Keratinocyte (primary cell): ENCODE measurements at regions not wholly inside any gene's neighbourhood (a gene's known extent, or its start where the extent isn't known, plus 50 kb on each side); places are given as distances from the start of the nearest gene placed in this dataset.

ENCODE experiments used
- DNase-seq: peaks from one replicate; pipeline ENCODE4 v3.0.0-alpha.2; 2011; ENCODE audit warnings: low read depth, missing footprints, low spot score
- FAIRE-seq: peaks from 2 replicates; lab custom pipeline; 2011; peaks lifted over from hg19 to GRCh38; lab: Jason Lieb, UNC
- H2AFZ ChIP-seq: 2 replicates; pipeline ENCODE4 v1.6.0; 2012; ENCODE audit warnings: low read length, control low read depth, inconsistent platforms; ENCODE audit not compliant: control insufficient read depth
- H3K27ac ChIP-seq: 2 replicates; pipeline ENCODE4 v1.5.1; 2011; ENCODE audit warnings: low read length; ENCODE audit not compliant: control insufficient read depth, insufficient read depth
- H3K27me3 ChIP-seq: 3 replicates; pipeline ENCODE4 v1.6.0; 2011; ENCODE audit warnings: low read length; ENCODE audit not compliant: control insufficient read depth, insufficient read depth; ENCODE audit errors: extremely low read depth
- H3K36me3 ChIP-seq, 2 experiments: 2 replicates in 1 of 2; 3 replicates in 1 of 2; pipeline ENCODE4 v1.5.1; 2011; ENCODE audit warnings: low read length in 2 of 2, mild to moderate bottlenecking in 1 of 2; ENCODE audit not compliant: control insufficient read depth in 2 of 2, insufficient read depth in 2 of 2; ENCODE audit errors: extremely low read depth in 1 of 2
- H3K4me1 ChIP-seq: 3 replicates; pipeline ENCODE4 v1.5.1; 2011; ENCODE audit warnings: low read length; ENCODE audit not compliant: control insufficient read depth, insufficient read depth; ENCODE audit errors: extremely low read depth
- H3K4me2 ChIP-seq: 3 replicates; pipeline ENCODE4 v1.6.0; 2011; ENCODE audit warnings: low read depth, low read length; ENCODE audit not compliant: control insufficient read depth, insufficient read depth; ENCODE audit errors: extremely low read depth
- H3K4me3 ChIP-seq, 3 experiments: fragments of 200-600 bp in 1 of 3; sonication (generic) in 1 of 3; 2 replicates in 2 of 3; 3 replicates in 1 of 3; pipeline ENCODE4 v1.5.1; 2011 to 2016; ENCODE audit warnings: low read length in 3 of 3, mild to moderate bottlenecking in 3 of 3, control low read depth in 2 of 3, inconsistent platforms in 1 of 3, low read depth in 1 of 3, mixed read lengths in 1 of 3, mixed run types in 1 of 3, moderate library complexity in 1 of 3; ENCODE audit not compliant: control insufficient read depth in 2 of 3, insufficient read depth in 2 of 3; ENCODE audit errors: extremely low read depth in 1 of 3
- H3K79me2 ChIP-seq: 2 replicates; pipeline ENCODE4 v1.6.0; 2012; ENCODE audit warnings: low read length; ENCODE audit not compliant: control insufficient read depth, insufficient read depth
- H3K9ac ChIP-seq: 3 replicates; pipeline ENCODE4 v1.6.0; 2011; ENCODE audit warnings: low read length; ENCODE audit not compliant: control insufficient read depth, insufficient read depth; ENCODE audit errors: extremely low read depth
- H3K9me1 ChIP-seq: 3 replicates; pipeline ENCODE4 v1.6.0; 2011; ENCODE audit warnings: low read length; ENCODE audit not compliant: control insufficient read depth, insufficient read depth; ENCODE audit errors: extremely low read depth
- H3K9me3 ChIP-seq: 2 replicates; pipeline ENCODE4 v1.5.1; 2012; ENCODE audit warnings: low read depth, low read length; ENCODE audit not compliant: control insufficient read depth
- H4K20me1 ChIP-seq: 3 replicates; pipeline ENCODE4 v1.6.0; 2011; ENCODE audit warnings: low read length; ENCODE audit not compliant: control insufficient read depth, insufficient read depth; ENCODE audit errors: extremely low read depth
- CTCF ChIP-seq, 3 experiments: IDR thresholded peaks in 1 of 3; conservative IDR thresholded peaks in 1 of 3; optimal IDR thresholded peaks in 1 of 3; 2 replicates in 2 of 3; 3 replicates in 1 of 3; pipeline versions ENCODE3 to v1.5.1; 2011; ENCODE audit warnings: low read length in 3 of 3, mild to moderate bottlenecking in 3 of 3, moderate library complexity in 2 of 3, control low read depth in 1 of 3, inconsistent platforms in 1 of 3; ENCODE audit not compliant: insufficient read depth in 2 of 3; ENCODE audit errors: extremely low read depth in 1 of 3
- EZH2 ChIP-seq: IDR thresholded peaks from one replicate; pipeline ENCODE4 v1.6.1; 2012; ENCODE audit warnings: inconsistent platforms, mild to moderate bottlenecking, low read length, moderate library complexity
- dilution Hi-C: fragments of 300-500 bp; cut with MboI; formaldehyde crosslinking; loops from one replicate; pipeline ENCODE4 v1.7.0; 2020; ENCODE audit warnings: low sequenced_read_pairs; ENCODE audit not compliant: extremely low pct_ligation_motif_present

GRCh38 chr6:6810727-6811126, 222.2 kb downstream of the LY86 start:
- H3K4me3 ChIP-seq, result peak overlapping the region in 2 of 3 experiments; percentile 10 to 50
- peak overlapping the region; percentile 83 for H3K27ac ChIP-seq
- TF ChIP-seq CTCF (optimal IDR thresholded peaks at IDR 0.05 in 1 of 3, IDR thresholded peaks at IDR 0.05 in 1 of 3, conservative IDR thresholded peaks at IDR 0.05 in 1 of 3; ENCODE audit: extremely low read depth in 1 of 3, insufficient read depth in 2 of 3, low read length in 3 of 3), result no peak
- TF ChIP-seq EZH2, result no peak
- no peaks in the 10 kb centered on the region for H3K79me2 ChIP-seq
- H2AFZ ChIP-seq, result no peak overlapping the region
- H3K9me3 ChIP-seq, result no peaks in the 10 kb centered on the region
- dilution Hi-C loops, result no loop called here
- H3K9ac ChIP-seq, result peak overlapping the region; percentile 66
- H3K27me3 ChIP-seq, result no peaks in the 10 kb centered on the region
- peaks cover 20% of the 10 kb centered on the region for H3K4me1 ChIP-seq
- no peaks in the 10 kb centered on the region for H3K9me1 ChIP-seq
- H4K20me1 ChIP-seq, result no peaks in the 10 kb centered on the region
- FAIRE-seq (no peak), DNase-seq (no peak)
- peak overlapping the region; percentile 72 for H3K4me2 ChIP-seq
- H3K36me3 ChIP-seq, result no peaks in the 10 kb centered on the region

DNA sequence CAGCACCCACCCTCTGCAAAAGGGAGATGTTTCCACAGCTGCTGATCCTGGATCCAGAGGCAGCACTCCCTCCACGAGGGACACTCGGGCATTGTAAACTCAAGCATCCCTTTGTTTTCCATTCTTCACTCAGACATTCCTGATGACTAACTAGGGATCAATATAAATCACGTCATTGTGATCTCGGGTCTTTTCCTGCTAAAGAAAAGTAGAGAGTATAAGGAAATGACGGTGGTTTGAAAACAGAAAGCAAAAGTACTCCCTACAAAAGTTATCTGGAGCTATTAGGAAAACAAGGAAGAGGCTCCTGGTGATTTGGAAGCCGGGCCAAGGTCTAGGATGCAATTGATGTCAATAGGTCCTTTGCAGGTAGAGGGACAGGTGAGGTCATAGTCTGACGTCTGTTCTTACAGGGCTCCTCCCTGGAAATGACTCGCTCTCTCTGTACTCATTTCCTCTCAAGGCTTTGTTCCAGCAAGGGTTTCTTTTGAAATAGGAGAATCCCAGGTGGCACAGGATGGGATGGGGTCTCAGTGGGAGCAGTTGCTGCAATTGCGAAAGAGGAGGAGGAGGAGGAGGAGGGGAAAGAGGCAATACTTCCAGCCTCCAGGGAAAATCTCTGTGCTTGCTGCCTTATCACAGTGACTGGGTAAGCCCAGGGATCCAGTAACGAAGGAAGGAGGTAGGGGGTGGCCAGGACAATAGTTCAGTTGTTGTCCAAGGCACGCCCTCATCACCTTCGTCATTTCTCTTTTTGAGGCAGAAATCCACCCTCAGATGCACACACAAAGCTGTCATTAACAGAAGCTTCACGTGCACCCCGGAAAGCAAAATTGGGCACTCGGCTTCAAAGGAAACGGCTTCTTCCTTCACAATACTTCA, 222.8 kb downstream of the LY86 start:
- H3K79me2 ChIP-seq, result no peaks in the 10 kb centered on the region
- peak overlapping the region; percentile 83 for H3K27ac ChIP-seq
- H3K9me1 ChIP-seq, result no peaks in the 10 kb centered on the region
- DNase-seq (peak; percentile 93), FAIRE-seq (peak; percentile 83)
- peak overlapping the region in 2 of 3 experiments; percentile 37 to 50 for H3K4me3 ChIP-seq
- TF ChIP-seq CTCF (optimal IDR thresholded peaks at IDR 0.05 in 1 of 3, IDR thresholded peaks at IDR 0.05 in 1 of 3, conservative IDR thresholded peaks at IDR 0.05 in 1 of 3; ENCODE audit: extremely low read depth in 1 of 3, insufficient read depth in 2 of 3, low read length in 3 of 3) (peak in 1 of 3 experiments; percentile 20), EZH2 (no peak)
- H3K4me1 ChIP-seq, result peaks cover 20% of the 10 kb centered on the region
- H3K9ac ChIP-seq, result peak overlapping the region; percentile 66
- dilution Hi-C loops, result no loop called here
- peak overlapping the region; percentile 72 for H3K4me2 ChIP-seq
- no peaks in the 10 kb centered on the region for H3K9me3 ChIP-seq
- H4K20me1 ChIP-seq, result no peaks in the 10 kb centered on the region
- H2AFZ ChIP-seq, result peak overlapping the region; percentile 24
- H3K36me3 ChIP-seq, result no peaks in the 10 kb centered on the region
- no peaks in the 10 kb centered on the region for H3K27me3 ChIP-seq
